Mesendoderm (in vitro differentiated cells): ENCODE measurements at regions not wholly inside any gene's neighbourhood (a gene's known extent, or its start where the extent isn't known, plus 50 kb on each side); places are given as distances from the start of the nearest gene placed in this dataset.

ENCODE experiments used
- DNase-seq: peaks from one replicate; pipeline ENCODE4 v3.0.0; 2013
- H2AK5ac ChIP-seq: 2 replicates; pipeline ENCODE4 v1.6.1; 2013; ENCODE audit warnings: low read length, inconsistent platforms
- H2BK120ac ChIP-seq: 2 replicates; pipeline ENCODE4 v1.6.1; 2013; ENCODE audit warnings: low read depth, mild to moderate bottlenecking, low read length, moderate library complexity, mixed read lengths
- H2BK15ac ChIP-seq: replicated peaks from 2 replicates; pipeline ENCODE4 v1.6.1; 2013; ENCODE audit warnings: low read depth, mild to moderate bottlenecking, moderate library complexity
- H2BK5ac ChIP-seq: 2 replicates; pipeline ENCODE4 v1.6.1; 2013; ENCODE audit warnings: low read length, inconsistent platforms
- H3K18ac ChIP-seq: 2 replicates; pipeline ENCODE4 v1.6.1; 2013; ENCODE audit warnings: mild to moderate bottlenecking, low read length, mixed read lengths
- H3K23ac ChIP-seq: one replicate; pipeline ENCODE4 v1.6.1; 2013; ENCODE audit warnings: low read length
- H3K27ac ChIP-seq: 2 replicates; pipeline ENCODE4 v1.5.1; 2013; ENCODE audit warnings: low read depth, mild to moderate bottlenecking, inconsistent platforms, low read length, moderate library complexity
- H3K27me3 ChIP-seq: 2 replicates; pipeline ENCODE4 v1.6.1; 2013; ENCODE audit warnings: low read length, control low read depth, mild to moderate bottlenecking, inconsistent platforms; ENCODE audit not compliant: insufficient read depth, poor library complexity
- H3K36me3 ChIP-seq: 2 replicates; pipeline ENCODE4 v1.6.1; 2013; ENCODE audit warnings: low read length, inconsistent platforms; ENCODE audit not compliant: control insufficient read depth, insufficient read depth
- H3K4ac ChIP-seq: one replicate; pipeline ENCODE4 v1.6.1; 2013; ENCODE audit warnings: low read depth, mild to moderate bottlenecking, low read length, moderate library complexity
- H3K4me1 ChIP-seq: 2 replicates; pipeline ENCODE4 v1.6.1; 2013; ENCODE audit warnings: low read depth, low read length, inconsistent platforms; ENCODE audit not compliant: control insufficient read depth
- H3K4me2 ChIP-seq: 2 replicates; pipeline ENCODE4 v1.6.1; 2013; ENCODE audit warnings: low read length
- H3K4me3 ChIP-seq: 2 replicates; pipeline ENCODE4 v1.5.1; 2013; ENCODE audit warnings: mild to moderate bottlenecking, low read length
- H3K56ac ChIP-seq: one replicate; pipeline ENCODE4 v1.6.1; 2013; ENCODE audit warnings: low read length
- H3K79me1 ChIP-seq: 2 replicates; pipeline ENCODE4 v1.6.1; 2013; ENCODE audit warnings: low read length, inconsistent platforms
- H3K79me2 ChIP-seq: 2 replicates; pipeline ENCODE4 v1.6.1; 2013; ENCODE audit warnings: mild to moderate bottlenecking, low read length; ENCODE audit not compliant: control insufficient read depth, insufficient read depth
- H3K9ac ChIP-seq: 2 replicates; pipeline ENCODE4 v1.6.1; 2013; ENCODE audit warnings: low read length, inconsistent platforms
- H4K5ac ChIP-seq: one replicate; pipeline ENCODE4 v1.6.1; 2013; ENCODE audit warnings: low read length
- H4K8ac ChIP-seq: one replicate; pipeline ENCODE4 v1.6.1; 2013; ENCODE audit warnings: low read depth, mild to moderate bottlenecking, control low read depth, low read length, moderate library complexity
- WGBS: extraction: QIAGEN DNeasy Blood & Tissue Kit; methylation state at CpG from one replicate; pipeline ENCODE4 v1.1.7; 2013; ENCODE audit warnings: low lambda C conversion rate, missing lambda C conversion rate; ENCODE audit not compliant: insufficient coverage; ENCODE audit errors: extremely low coverage; 5-methylcytosine and 5-hydroxymethylcytosine counted together

DNA sequence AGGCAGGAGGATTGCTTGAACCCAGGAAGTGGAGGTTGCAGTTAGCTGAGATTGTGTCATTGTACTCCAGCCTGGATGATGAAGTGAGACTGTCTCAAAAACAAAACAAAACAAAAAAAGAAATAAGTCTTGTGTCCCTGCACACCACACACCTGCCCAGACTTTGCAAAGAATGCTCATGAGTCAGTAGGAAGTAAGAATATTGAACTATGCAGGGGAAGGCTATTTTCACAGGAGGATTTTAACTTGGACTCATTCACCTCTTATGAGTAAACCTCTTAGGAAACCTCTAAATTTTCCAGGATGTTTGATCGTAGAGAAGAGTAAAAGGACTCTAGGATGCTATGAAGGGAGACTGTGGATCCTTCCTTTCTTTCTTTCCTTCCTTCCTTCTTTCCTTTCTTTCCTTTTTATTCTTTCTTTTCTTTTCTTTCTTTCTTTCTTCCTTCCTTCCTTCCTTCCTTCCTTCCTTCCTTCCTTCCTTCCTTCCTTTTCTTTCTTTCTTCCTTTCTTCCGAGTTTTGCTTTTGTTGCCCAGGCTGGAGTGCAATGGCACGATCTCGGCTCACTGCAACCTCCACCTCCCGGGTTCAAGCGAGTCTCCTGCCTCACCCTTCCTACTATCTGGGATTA is 96.7 kb upstream of the CLINT1 start:
- H2BK5ac ChIP-seq, result no peak overlapping the region
- H4K8ac ChIP-seq, result no peak overlapping the region
- H3K79me2 ChIP-seq, result no peaks in the 10 kb centered on the region
- H2BK120ac ChIP-seq, result no peak overlapping the region
- no peaks in the 10 kb centered on the region for H3K36me3 ChIP-seq
- no peaks in the 10 kb centered on the region for H3K79me1 ChIP-seq
- no peak overlapping the region for H3K23ac ChIP-seq
- no peaks in the 10 kb centered on the region for H3K27me3 ChIP-seq
- no peak for DNase-seq
- no peak overlapping the region for H3K27ac ChIP-seq
- H3K56ac ChIP-seq, result no peak overlapping the region
- no peak overlapping the region for H3K4me3 ChIP-seq
- no peak overlapping the region for H3K9ac ChIP-seq
- H3K4me2 ChIP-seq, result no peak overlapping the region
- H2BK15ac ChIP-seq, result no peak overlapping the region
- WGBS, result no CpG with 5 or more reads among the region's 6 CpGs
- H3K4ac ChIP-seq, result no peak overlapping the region
- H3K4me1 ChIP-seq, result no peaks in the 10 kb centered on the region
- H2AK5ac ChIP-seq, result no peak overlapping the region
- H4K5ac ChIP-seq, result no peak overlapping the region
- no peak overlapping the region for H3K18ac ChIP-seq

DNA sequence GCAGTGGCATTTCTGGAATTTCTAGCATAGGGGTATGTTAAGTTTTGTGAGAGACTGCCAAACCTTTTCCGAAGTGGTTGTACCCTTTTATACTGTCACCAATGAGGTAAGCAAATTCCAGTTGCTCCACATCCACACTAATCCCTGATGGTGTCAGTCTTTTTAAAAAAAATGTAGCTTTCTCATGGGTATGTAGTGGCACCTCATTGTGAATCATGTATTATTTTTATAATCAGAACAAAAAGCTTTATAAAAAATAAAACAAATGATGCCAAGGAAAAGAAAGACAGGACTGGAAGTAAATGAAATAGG is 93.4 kb upstream of the CLINT1 start:
- H3K4me2 ChIP-seq, result no peak overlapping the region
- no peak overlapping the region for H3K9ac ChIP-seq
- no peak overlapping the region for H2BK15ac ChIP-seq
- H3K27me3 ChIP-seq, result no peaks in the 10 kb centered on the region
- peaks cover 2% of the 10 kb centered on the region for H3K4me1 ChIP-seq
- H3K79me1 ChIP-seq, result no peaks in the 10 kb centered on the region
- H3K23ac ChIP-seq, result no peak overlapping the region
- no peak overlapping the region for H2AK5ac ChIP-seq
- no peak overlapping the region for H4K5ac ChIP-seq
- H3K56ac ChIP-seq, result no peak overlapping the region
- no peak for DNase-seq
- no peaks in the 10 kb centered on the region for H3K36me3 ChIP-seq
- WGBS, result no CpG with 5 or more reads among the region's 1 CpG
- no peak overlapping the region for H3K4me3 ChIP-seq
- no peak overlapping the region for H2BK5ac ChIP-seq
- no peak overlapping the region for H3K27ac ChIP-seq
- H3K18ac ChIP-seq, result no peak overlapping the region
- H3K79me2 ChIP-seq, result no peaks in the 10 kb centered on the region
- no peak overlapping the region for H2BK120ac ChIP-seq
- H3K4ac ChIP-seq, result no peak overlapping the region
- no peak overlapping the region for H4K8ac ChIP-seq

GRCh38 chr5:157951673-157952373 is 92.9 kb upstream of the CLINT1 start:
- Histone ChIP-seq H3K4ac (no peak overlapping the region), H2BK15ac (no peak overlapping the region), H4K5ac (no peak overlapping the region), H2BK120ac (no peak overlapping the region), H3K4me3 (no peak overlapping the region), H3K36me3 (no peaks in the 10 kb centered on the region), H3K27ac (no peak overlapping the region), H3K56ac (no peak overlapping the region), H3K9ac (no peak overlapping the region), H3K79me2 (no peaks in the 10 kb centered on the region), H2AK5ac (no peak overlapping the region), H4K8ac (no peak overlapping the region), H3K79me1 (no peaks in the 10 kb centered on the region), H2BK5ac (no peak overlapping the region), H3K4me1 (peaks cover 2% of the 10 kb centered on the region), H3K18ac (no peak overlapping the region), H3K27me3 (no peaks in the 10 kb centered on the region), H3K23ac (no peak overlapping the region), H3K4me2 (no peak overlapping the region)
- WGBS, result no CpG with 5 or more reads among the region's 4 CpGs
- DNase-seq, result no peak

GRCh38 chr5:157949520-157949919 is 90.6 kb upstream of the CLINT1 start:
- no peak overlapping the region for H3K4me2 ChIP-seq
- H3K79me2 ChIP-seq, result no peaks in the 10 kb centered on the region
- no peak overlapping the region for H2BK5ac ChIP-seq
- H3K36me3 ChIP-seq, result no peaks in the 10 kb centered on the region
- no peaks in the 10 kb centered on the region for H3K27me3 ChIP-seq
- H3K9ac ChIP-seq, result no peak overlapping the region
- no peak overlapping the region for H3K56ac ChIP-seq
- no peak overlapping the region for H3K23ac ChIP-seq
- no peak overlapping the region for H3K18ac ChIP-seq
- no peak overlapping the region for H3K27ac ChIP-seq
- DNase-seq, result no peak
- no peak overlapping the region for H3K4me3 ChIP-seq
- no CpG with 5 or more reads among the region's 1 CpG for WGBS
- H3K79me1 ChIP-seq, result no peaks in the 10 kb centered on the region
- H4K5ac ChIP-seq, result no peak overlapping the region
- H2BK120ac ChIP-seq, result no peak overlapping the region
- peaks cover 3% of the 10 kb centered on the region for H3K4me1 ChIP-seq
- H4K8ac ChIP-seq, result no peak overlapping the region
- H3K4ac ChIP-seq, result peak overlapping the region; percentile 39
- H2BK15ac ChIP-seq, result no peak overlapping the region
- no peak overlapping the region for H2AK5ac ChIP-seq

DNA sequence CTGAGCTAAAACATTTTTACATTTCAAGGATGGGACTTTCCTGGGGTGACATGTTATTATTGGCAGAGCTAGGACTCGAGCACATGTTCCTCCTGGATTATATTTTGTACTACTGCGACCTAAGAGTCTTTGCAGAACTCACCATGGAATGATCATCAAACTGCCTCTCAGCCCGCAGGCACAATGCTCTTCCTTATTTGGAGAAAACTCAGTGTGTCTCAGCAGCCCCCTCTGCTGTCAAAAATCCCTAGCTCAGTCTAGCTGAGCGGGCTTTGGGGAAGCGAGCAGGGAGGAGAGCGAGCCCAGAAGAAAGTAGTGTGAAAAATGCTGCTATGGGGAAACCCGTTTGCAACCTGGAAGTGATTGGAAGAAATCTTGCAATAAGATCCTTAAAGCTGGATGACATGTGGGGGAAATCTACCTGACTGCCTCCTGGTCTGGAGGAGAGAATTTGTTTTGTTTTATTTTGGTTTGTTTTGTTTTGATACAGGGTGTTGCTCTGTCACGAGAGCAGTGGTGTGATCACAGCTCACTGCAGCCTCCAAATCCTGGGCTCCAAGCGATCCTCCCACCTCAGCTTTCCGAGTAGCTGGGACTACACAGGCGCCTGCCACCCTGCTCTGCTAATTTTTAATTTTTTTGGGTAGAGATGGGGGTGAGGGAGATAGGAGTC is 89.9 kb upstream of the CLINT1 start:
- Histone ChIP-seq H3K27ac (no peak overlapping the region), H3K9ac (peak overlapping the region; percentile 11), H3K36me3 (no peaks in the 10 kb centered on the region), H2BK120ac (peak overlapping the region; percentile 78), H2BK15ac (peak overlapping the region; percentile 66), H3K18ac (peak overlapping the region; percentile 56), H3K79me2 (no peaks in the 10 kb centered on the region), H2AK5ac (no peak overlapping the region), H3K4me3 (no peak overlapping the region), H3K27me3 (no peaks in the 10 kb centered on the region), H3K56ac (peak overlapping the region; percentile 63), H3K79me1 (no peaks in the 10 kb centered on the region), H3K4me2 (no peak overlapping the region), H4K8ac (no peak overlapping the region), H3K23ac (no peak overlapping the region), H4K5ac (no peak overlapping the region), H3K4ac (peak overlapping the region; percentile 39), H3K4me1 (peaks cover 6% of the 10 kb centered on the region), H2BK5ac (no peak overlapping the region)
- no CpG with 5 or more reads among the region's 11 CpGs for WGBS
- peak; percentile 98 for DNase-seq
